OCI-LY1 (cell line): ENCODE measurements at regions not wholly inside any gene's neighbourhood (a gene's known extent, or its start where the extent isn't known, plus 50 kb on each side); places are given as distances from the start of the nearest gene placed in this dataset.

Source experiments
- H2AFZ ChIP-seq: fragments of 200-600 bp; sonication (generic), shearing (Covaris generic); 2 replicates; pipeline ENCODE4 v1.6.0; 2014; ENCODE audit warnings: antibody characterized with exemption, mild to moderate bottlenecking, low read length
- H3F3A ChIP-seq: fragments of 200-600 bp; sonication (generic), shearing (Covaris generic); 2 replicates; pipeline ENCODE4 v1.6.0; 2014; ENCODE audit warnings: mild to moderate bottlenecking, antibody characterized with exemption, low read length, moderate library complexity; ENCODE audit not compliant: insufficient read depth
- H3K27ac ChIP-seq: fragments of 200-600 bp; sonication (generic); 2 replicates; pipeline ENCODE4 v1.5.1; 2014; ENCODE audit warnings: low read length, mixed run types, mild to moderate bottlenecking, low read depth; ENCODE audit not compliant: poor library complexity, severe bottlenecking
- H3K27me3 ChIP-seq: fragments of 200-600 bp; sonication (generic); 2 replicates; pipeline ENCODE4 v1.6.0; 2014; ENCODE audit warnings: antibody characterized with exemption, mild to moderate bottlenecking, low read length, moderate library complexity; ENCODE audit not compliant: insufficient read depth
- H3K36me3 ChIP-seq: fragments of 200-600 bp; sonication (generic); 2 replicates; pipeline ENCODE4 v1.6.1; 2014; ENCODE audit warnings: mild to moderate bottlenecking, antibody characterized with exemption, low read length, moderate library complexity, mixed read lengths; ENCODE audit not compliant: insufficient read depth
- H3K4me1 ChIP-seq: fragments of 200-600 bp; sonication (generic); 2 replicates; pipeline ENCODE4 v1.5.1; 2014; ENCODE audit warnings: mild to moderate bottlenecking, low read length, moderate library complexity; ENCODE audit not compliant: insufficient read depth, severe bottlenecking
- H3K4me2 ChIP-seq: fragments of 200-600 bp; sonication (generic), shearing (Covaris generic); 2 replicates; pipeline ENCODE4 v1.6.1; 2014; ENCODE audit warnings: low read length
- H3K4me3 ChIP-seq: fragments of 200-600 bp; sonication (generic); 2 replicates; pipeline ENCODE4 v1.5.1; 2014; ENCODE audit warnings: low read length, low read depth, mild to moderate bottlenecking, mixed read lengths; ENCODE audit not compliant: poor library complexity, severe bottlenecking
- H3K79me2 ChIP-seq: fragments of 200-600 bp; shearing (Covaris generic); 2 replicates; pipeline ENCODE4 v1.6.1; 2016; ENCODE audit warnings: mixed run types, low read length, mixed read lengths; ENCODE audit not compliant: insufficient read depth
- H3K9ac ChIP-seq: fragments of 200-600 bp; sonication (generic), shearing (Covaris generic); 2 replicates; pipeline ENCODE4 v1.6.1; 2014; ENCODE audit warnings: mild to moderate bottlenecking, low read length, mixed read lengths
- H3K9me2 ChIP-seq: fragments of 200-600 bp; sonication (generic), shearing (Covaris generic); 2 replicates; pipeline ENCODE4 v1.6.1; 2014; ENCODE audit warnings: low read depth, mild to moderate bottlenecking, low read length, mixed read lengths
- H3K9me3 ChIP-seq: fragments of 200-600 bp; shearing (Covaris generic); 2 replicates; pipeline ENCODE4 v1.6.1; 2014; ENCODE audit warnings: low read length, mixed read lengths
- H4K20me1 ChIP-seq: fragments of 200-600 bp; sonication (generic), shearing (Covaris generic); 2 replicates; pipeline ENCODE4 v1.6.0; 2016; ENCODE audit warnings: mild to moderate bottlenecking, low read length; ENCODE audit not compliant: insufficient read depth
- CTCF ChIP-seq: fragments of 200-600 bp; sonication (generic), shearing (Covaris generic); IDR thresholded peaks from 2 replicates; pipeline ENCODE4 v1.5.1; 2017; ENCODE audit warnings: mild to moderate bottlenecking, antibody characterized with exemption, low read length, moderate library complexity, mixed read lengths
- EZH2 ChIP-seq: fragments of 200-600 bp; sonication (generic), shearing (Covaris generic); IDR thresholded peaks from 2 replicates; pipeline ENCODE4 v1.8.0; 2017; ENCODE audit warnings: borderline replicate concordance, mixed run types, mild to moderate bottlenecking, antibody characterized with exemption, low read length, moderate library complexity, mixed read lengths

DNA sequence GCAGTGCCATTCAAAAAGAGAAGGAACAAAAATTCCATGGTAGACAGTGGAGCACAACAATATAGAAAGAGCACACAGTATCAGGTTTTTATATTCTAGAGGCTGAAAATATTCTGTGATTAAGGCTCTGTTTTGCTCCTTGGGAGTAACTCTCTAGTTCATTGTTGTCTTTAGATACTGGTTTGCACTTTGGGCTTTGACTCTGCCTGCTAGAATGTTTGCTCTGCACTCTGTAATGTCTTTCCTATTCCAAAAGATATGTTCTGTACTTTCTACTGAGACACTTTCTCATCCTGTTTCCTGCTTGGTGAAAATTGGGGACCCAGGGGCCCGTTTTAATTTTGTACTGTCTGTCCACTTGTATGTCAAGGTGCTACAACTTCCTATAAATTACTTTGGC, 564.7 kb downstream of the BMP2 start:
- H3K9ac ChIP-seq = no peak overlapping the region
- TF ChIP-seq CTCF (no peak), EZH2 (no peak)
- H3K27me3 ChIP-seq = no peaks in the 10 kb centered on the region
- no peaks in the 10 kb centered on the region for H3K9me2 ChIP-seq
- H3K79me2 ChIP-seq = no peaks in the 10 kb centered on the region
- no peaks in the 10 kb centered on the region for H3K4me1 ChIP-seq
- no peak overlapping the region for H3K27ac ChIP-seq
- no peaks in the 10 kb centered on the region for H3K9me3 ChIP-seq
- no peaks in the 10 kb centered on the region for H4K20me1 ChIP-seq
- no peak overlapping the region for H3K4me3 ChIP-seq
- no peak overlapping the region for H2AFZ ChIP-seq
- no peak overlapping the region for H3K4me2 ChIP-seq
- no peaks in the 10 kb centered on the region for H3K36me3 ChIP-seq
- H3F3A ChIP-seq = no peaks in the 10 kb centered on the region

DNA sequence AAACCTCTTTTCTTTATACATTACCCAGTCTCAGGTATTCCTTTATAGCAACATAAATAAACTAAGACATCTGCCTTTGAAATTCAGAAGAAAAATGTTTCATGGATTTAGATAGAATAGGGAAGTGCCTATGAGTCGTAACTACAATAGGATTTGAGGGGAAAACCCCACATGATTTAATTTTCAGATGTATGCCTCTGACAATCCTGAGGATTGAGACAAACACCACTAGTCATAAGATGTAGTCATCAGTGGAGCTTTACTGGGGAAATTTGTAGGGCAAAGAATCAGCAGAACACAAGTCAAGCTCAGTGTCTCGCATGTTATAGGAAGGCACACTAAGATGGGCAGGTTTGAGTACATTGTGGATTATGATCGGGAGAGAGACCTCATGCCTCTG, 566.4 kb downstream of the BMP2 start:
- TF ChIP-seq CTCF (no peak), EZH2 (no peak)
- Histone ChIP-seq H3K4me3 (no peak overlapping the region), H2AFZ (no peak overlapping the region), H3K4me1 (no peaks in the 10 kb centered on the region), H3K79me2 (no peaks in the 10 kb centered on the region), H3K27ac (no peak overlapping the region), H3K9me2 (no peaks in the 10 kb centered on the region), H3K4me2 (no peak overlapping the region), H3K9ac (no peak overlapping the region), H3K27me3 (no peaks in the 10 kb centered on the region), H3K9me3 (no peaks in the 10 kb centered on the region), H4K20me1 (no peaks in the 10 kb centered on the region), H3K36me3 (no peaks in the 10 kb centered on the region), H3F3A (no peaks in the 10 kb centered on the region)

DNA sequence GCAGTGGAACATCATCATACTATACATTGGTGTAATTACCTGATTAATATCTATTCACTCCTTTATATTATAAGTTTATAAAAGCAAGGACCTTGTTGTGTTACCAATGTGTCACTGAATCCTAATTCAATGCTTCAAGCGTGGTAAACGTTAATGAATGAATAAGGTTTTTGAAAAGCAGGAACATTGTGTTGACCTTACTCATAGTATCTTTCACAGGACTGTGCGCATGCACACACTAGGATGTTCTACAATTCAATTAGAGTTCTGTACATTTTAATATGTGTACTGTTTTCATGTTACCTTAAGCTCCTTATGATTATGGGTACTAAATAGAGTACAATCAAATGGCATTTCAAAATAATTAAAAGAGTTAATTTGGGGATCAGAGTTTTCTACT, 578.5 kb downstream of the BMP2 start:
- TF ChIP-seq EZH2 (no peak), CTCF (no peak)
- Histone ChIP-seq H3F3A (no peaks in the 10 kb centered on the region), H4K20me1 (no peaks in the 10 kb centered on the region), H3K9ac (no peak overlapping the region), H3K36me3 (no peaks in the 10 kb centered on the region), H3K4me2 (no peak overlapping the region), H3K9me2 (no peaks in the 10 kb centered on the region), H3K4me1 (no peaks in the 10 kb centered on the region), H3K4me3 (no peak overlapping the region), H3K9me3 (no peaks in the 10 kb centered on the region), H3K79me2 (no peaks in the 10 kb centered on the region), H3K27ac (no peak overlapping the region), H2AFZ (no peak overlapping the region), H3K27me3 (no peaks in the 10 kb centered on the region)
